ENCODE measurements at regions not wholly inside any gene's neighbourhood (a gene's known extent, or its start where the extent isn't known, plus 50 kb on each side); places are given as distances from the start of the nearest gene placed in this dataset.

- TF ChIP-seq ZNF565 (CRISPR knock-in tag; conservative IDR thresholded peaks at IDR 0.05; ENCODE audit: low read depth) (no peak), ZFP30 (CRISPR knock-in tag; IDR thresholded peaks at IDR 0.05) (no peak), PPARA (CRISPR knock-in tag; IDR thresholded peaks at IDR 0.05; ENCODE audit: borderline replicate concordance) (no peak), ARNTL (CRISPR knock-in tag; IDR thresholded peaks at IDR 0.05; ENCODE audit: borderline replicate concordance, low read depth) (no peak), RARB (CRISPR knock-in tag; IDR thresholded peaks at IDR 0.05) (no peak), CSDC2 (CRISPR knock-in tag; IDR thresholded peaks at IDR 0.05) (no peak), ISL1 (CRISPR knock-in tag; IDR thresholded peaks at IDR 0.05) (no peak), BACH2 (CRISPR knock-in tag; IDR thresholded peaks at IDR 0.05; ENCODE audit: borderline replicate concordance) (no peak), ZFP3 (CRISPR knock-in tag; IDR thresholded peaks at IDR 0.05) (no peak), TSHZ2 (CRISPR knock-in tag; IDR thresholded peaks at IDR 0.05) (no peak), OSR1 (CRISPR knock-in tag; IDR thresholded peaks at IDR 0.05) (no peak)
Observed at GRCh38 chr2:239663364-239663924, 262.6 kb upstream of the HDAC4 start (continued).

GRCh38 chr2:239662413-239663120 lies 261.7 kb upstream of the HDAC4 start:
- ATAC-seq: no peak
- TF ChIP-seq ESRRG (CRISPR knock-in tag; IDR thresholded peaks at IDR 0.05) (no peak), TSHZ2 (CRISPR knock-in tag; IDR thresholded peaks at IDR 0.05) (no peak), CREB5 (CRISPR knock-in tag; IDR thresholded peaks at IDR 0.05; ENCODE audit: low read depth) (no peak), SNAI2 (CRISPR knock-in tag; IDR thresholded peaks at IDR 0.05) (no peak)

- ATAC-seq: no peak
- no peak for TF ChIP-seq ZFP3 (CRISPR knock-in tag; IDR thresholded peaks at IDR 0.05)
Observed at GRCh38 chr2:239661334-239662312, 260.8 kb upstream of the HDAC4 start.

GRCh38 chr2:239660390-239661230 lies 259.8 kb upstream of the HDAC4 start:
- ATAC-seq: no peak
- no peak for TF ChIP-seq ZNF565 (CRISPR knock-in tag; conservative IDR thresholded peaks at IDR 0.05; ENCODE audit: low read depth)
- no peak for TF ChIP-seq OSR1 (CRISPR knock-in tag; IDR thresholded peaks at IDR 0.05)
- no peak for TF ChIP-seq BACH2 (CRISPR knock-in tag; IDR thresholded peaks at IDR 0.05; ENCODE audit: borderline replicate concordance)
- no peak for TF ChIP-seq GLIS3 (CRISPR knock-in tag; IDR thresholded peaks at IDR 0.05)
- no peak for TF ChIP-seq TCF4 (CRISPR knock-in tag; IDR thresholded peaks at IDR 0.05; ENCODE audit: borderline replicate concordance)
- TF ChIP-seq ZNF8 (CRISPR knock-in tag; IDR thresholded peaks at IDR 0.05): no peak
- TF ChIP-seq RARB (CRISPR knock-in tag; IDR thresholded peaks at IDR 0.05): no peak
- TF ChIP-seq PPARA (CRISPR knock-in tag; IDR thresholded peaks at IDR 0.05; ENCODE audit: borderline replicate concordance): no peak
